ENCODE measurements at regions not wholly inside any gene's neighbourhood (a gene's known extent, or its start where the extent isn't known, plus 50 kb on each side); places are given as distances from the start of the nearest gene placed in this dataset.

DNA sequence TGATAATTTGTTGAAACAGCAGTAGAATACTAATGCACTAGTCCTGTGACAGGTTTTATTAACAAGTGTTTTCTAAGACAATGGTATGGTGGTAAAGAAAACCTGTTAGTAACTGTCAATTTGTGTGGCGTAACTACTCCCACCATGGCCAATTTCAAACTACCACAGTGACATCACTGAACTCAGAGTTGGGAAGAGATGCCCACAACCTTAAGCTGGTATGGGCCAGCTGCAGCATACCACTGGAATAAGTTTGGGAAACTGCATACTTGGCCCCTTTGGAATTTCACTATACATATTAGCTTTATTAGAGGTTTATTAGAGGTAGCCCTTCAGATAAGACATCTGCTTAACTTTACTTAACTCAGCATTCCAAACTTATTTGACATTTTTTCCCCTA is 419.4 kb downstream of the NDFIP2 start (continued):
- TF ChIP-seq STAT6 (CRISPR knock-in tag; conservative IDR thresholded peaks at IDR 0.05; ENCODE audit: low read depth) (no peak), E2F4 (CRISPR knock-in tag; IDR thresholded peaks at IDR 0.05; ENCODE audit: borderline replicate concordance, low read depth) (no peak)
- TF ChIP-seq, protein P1, sequence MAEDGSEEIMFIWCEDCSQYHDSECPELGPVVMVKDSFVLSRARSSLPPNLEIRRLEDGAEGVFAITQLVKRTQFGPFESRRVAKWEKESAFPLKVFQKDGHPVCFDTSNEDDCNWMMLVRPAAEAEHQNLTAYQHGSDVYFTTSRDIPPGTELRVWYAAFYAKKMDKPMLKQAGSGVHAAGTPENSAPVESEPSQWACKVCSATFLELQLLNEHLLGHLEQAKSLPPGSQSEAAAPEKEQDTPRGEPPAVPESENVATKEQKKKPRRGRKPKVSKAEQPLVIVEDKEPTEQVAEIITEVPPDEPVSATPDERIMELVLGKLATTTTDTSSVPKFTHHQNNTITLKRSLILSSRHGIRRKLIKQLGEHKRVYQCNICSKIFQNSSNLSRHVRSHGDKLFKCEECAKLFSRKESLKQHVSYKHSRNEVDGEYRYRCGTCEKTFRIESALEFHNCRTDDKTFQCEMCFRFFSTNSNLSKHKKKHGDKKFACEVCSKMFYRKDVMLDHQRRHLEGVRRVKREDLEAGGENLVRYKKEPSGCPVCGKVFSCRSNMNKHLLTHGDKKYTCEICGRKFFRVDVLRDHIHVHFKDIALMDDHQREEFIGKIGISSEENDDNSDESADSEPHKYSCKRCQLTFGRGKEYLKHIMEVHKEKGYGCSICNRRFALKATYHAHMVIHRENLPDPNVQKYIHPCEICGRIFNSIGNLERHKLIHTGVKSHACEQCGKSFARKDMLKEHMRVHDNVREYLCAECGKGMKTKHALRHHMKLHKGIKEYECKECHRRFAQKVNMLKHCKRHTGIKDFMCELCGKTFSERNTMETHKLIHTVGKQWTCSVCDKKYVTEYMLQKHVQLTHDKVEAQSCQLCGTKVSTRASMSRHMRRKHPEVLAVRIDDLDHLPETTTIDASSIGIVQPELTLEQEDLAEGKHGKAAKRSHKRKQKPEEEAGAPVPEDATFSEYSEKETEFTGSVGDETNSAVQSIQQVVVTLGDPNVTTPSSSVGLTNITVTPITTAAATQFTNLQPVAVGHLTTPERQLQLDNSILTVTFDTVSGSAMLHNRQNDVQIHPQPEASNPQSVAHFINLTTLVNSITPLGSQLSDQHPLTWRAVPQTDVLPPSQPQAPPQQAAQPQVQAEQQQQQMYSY (CRISPR knock-in tag; IDR thresholded peaks at IDR 0.05), result no peak

DNA sequence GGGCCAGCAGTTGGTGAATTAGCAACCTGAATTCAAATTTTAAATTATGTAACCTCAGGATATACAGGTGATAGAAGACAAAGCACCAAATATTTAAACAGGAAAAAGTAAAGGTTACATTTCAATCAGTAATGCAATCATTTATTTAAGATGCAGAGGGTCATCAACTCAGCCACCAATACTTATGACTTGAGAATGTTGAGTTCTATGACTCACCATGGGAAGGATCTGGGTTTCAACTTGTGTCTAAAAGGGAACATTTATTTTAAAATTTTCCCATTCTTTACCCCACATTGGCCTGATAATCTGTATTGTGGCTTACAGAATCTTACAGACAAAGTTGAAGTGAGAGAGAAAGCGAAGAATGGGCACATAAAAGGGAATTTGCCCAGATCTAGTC is 418.0 kb downstream of the NDFIP2 start:
- H3K4me3 Mint-ChIP-seq, result no peak overlapping the region
- DNase-seq (ENCODE audit: low spot score), result no peak
- no peak for ATAC-seq
- TF ChIP-seq MXD4 (CRISPR knock-in tag; IDR thresholded peaks at IDR 0.05; ENCODE audit: borderline replicate concordance), result no peak
- TF ChIP-seq, protein P2, sequence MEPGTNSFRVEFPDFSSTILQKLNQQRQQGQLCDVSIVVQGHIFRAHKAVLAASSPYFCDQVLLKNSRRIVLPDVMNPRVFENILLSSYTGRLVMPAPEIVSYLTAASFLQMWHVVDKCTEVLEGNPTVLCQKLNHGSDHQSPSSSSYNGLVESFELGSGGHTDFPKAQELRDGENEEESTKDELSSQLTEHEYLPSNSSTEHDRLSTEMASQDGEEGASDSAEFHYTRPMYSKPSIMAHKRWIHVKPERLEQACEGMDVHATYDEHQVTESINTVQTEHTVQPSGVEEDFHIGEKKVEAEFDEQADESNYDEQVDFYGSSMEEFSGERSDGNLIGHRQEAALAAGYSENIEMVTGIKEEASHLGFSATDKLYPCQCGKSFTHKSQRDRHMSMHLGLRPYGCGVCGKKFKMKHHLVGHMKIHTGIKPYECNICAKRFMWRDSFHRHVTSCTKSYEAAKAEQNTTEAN (CRISPR knock-in tag; IDR thresholded peaks at IDR 0.05), result no peak
- no peak for TF ChIP-seq NFATC4 (CRISPR knock-in tag; IDR thresholded peaks at IDR 0.05)
- TF ChIP-seq, protein P3, sequence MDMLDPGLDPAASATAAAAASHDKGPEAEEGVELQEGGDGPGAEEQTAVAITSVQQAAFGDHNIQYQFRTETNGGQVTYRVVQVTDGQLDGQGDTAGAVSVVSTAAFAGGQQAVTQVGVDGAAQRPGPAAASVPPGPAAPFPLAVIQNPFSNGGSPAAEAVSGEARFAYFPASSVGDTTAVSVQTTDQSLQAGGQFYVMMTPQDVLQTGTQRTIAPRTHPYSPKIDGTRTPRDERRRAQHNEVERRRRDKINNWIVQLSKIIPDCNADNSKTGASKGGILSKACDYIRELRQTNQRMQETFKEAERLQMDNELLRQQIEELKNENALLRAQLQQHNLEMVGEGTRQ (CRISPR knock-in tag; IDR thresholded peaks at IDR 0.05), result no peak
- no peak for TF ChIP-seq GABPB1 (CRISPR knock-in tag; IDR thresholded peaks at IDR 0.05)
- TF ChIP-seq FOXK1 (CRISPR knock-in tag; IDR thresholded peaks at IDR 0.05), result no peak
- TF ChIP-seq MYBL2 (CRISPR knock-in tag; IDR thresholded peaks at IDR 0.05), result no peak
- no peak for TF ChIP-seq TP53 (CRISPR knock-in tag; IDR thresholded peaks at IDR 0.05)
- no peak for TF ChIP-seq HMGA2 (CRISPR knock-in tag; IDR thresholded peaks at IDR 0.05)
- no peak for TF ChIP-seq SOX15 (CRISPR knock-in tag; IDR thresholded peaks at IDR 0.05)
- no peak for TF ChIP-seq ZNF425 (CRISPR knock-in tag; conservative IDR thresholded peaks at IDR 0.05)
- TF ChIP-seq ETV6 (CRISPR knock-in tag; IDR thresholded peaks at IDR 0.05), result no peak
- TF ChIP-seq ZNF138 (CRISPR knock-in tag; conservative IDR thresholded peaks at IDR 0.05), result no peak
- TF ChIP-seq TCF7 (CRISPR knock-in tag; IDR thresholded peaks at IDR 0.05; ENCODE audit: low read depth), result no peak
- TF ChIP-seq ZNF219 (CRISPR knock-in tag; IDR thresholded peaks at IDR 0.05; ENCODE audit: borderline replicate concordance), result no peak
- TF ChIP-seq IRF2 (CRISPR knock-in tag; IDR thresholded peaks at IDR 0.05; ENCODE audit: borderline replicate concordance, low read depth), result no peak
- TF ChIP-seq E2F5 (CRISPR knock-in tag; IDR thresholded peaks at IDR 0.05), result no peak
- no peaks in the 10 kb centered on the region for H3K27me3 Mint-ChIP-seq (ENCODE audit: low read depth)
- H3K4me1 Mint-ChIP-seq, result peaks cover 6% of the 10 kb centered on the region
- CTCF ChIA-PET, result no interaction called here
- POLR2A ChIA-PET, result no interaction called here
- H3K27ac Mint-ChIP-seq, result no peak overlapping the region
- H3K9me3 Mint-ChIP-seq, result peaks cover 8% of the 10 kb centered on the region
- H3K36me3 Mint-ChIP-seq, result no peaks in the 10 kb centered on the region
